ENCODE measurements at regions not wholly inside any gene's neighbourhood (a gene's known extent, or its start where the extent isn't known, plus 50 kb on each side); places are given as distances from the start of the nearest gene placed in this dataset.

DNA sequence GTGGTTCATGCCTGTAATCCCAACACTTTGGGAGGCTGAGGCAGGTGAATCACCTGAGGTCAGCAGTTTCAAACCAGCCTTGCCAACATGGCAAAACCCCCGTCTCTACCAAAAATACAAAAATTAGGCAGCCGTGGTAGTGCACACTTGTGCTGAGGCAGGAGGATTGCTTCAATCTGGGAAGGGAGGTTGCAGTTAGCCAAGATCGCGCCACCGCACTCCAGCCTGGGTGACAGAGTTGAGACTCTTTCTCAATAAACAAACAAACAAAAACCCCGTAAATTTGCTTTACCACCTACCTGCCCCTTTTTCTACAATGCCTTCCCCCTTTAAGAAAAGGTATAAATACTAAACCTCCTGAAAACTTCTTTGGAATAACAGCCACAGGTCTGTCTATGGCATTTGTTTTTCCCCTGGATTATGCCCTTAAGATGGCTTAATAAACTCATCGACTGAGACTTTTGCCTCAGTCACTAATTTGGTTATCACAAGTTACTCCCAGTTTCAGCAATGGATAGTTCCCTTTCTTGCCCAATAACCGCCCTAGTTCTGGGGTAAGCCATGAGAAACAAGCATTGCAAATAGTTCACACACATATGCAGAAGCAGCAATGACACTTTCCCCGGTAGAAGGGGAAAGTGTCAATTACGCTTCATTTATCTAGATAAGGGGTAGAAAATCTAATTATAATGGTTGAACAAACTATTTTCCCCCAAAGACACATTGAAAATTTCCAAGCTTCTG lies 52.8 kb upstream of the SVIL start:
- DNase-seq (ENCODE audit: low spot score) = no peak

GRCh38 chr10:29685506-29685905 lies 50.7 kb upstream of the SVIL start:
- DNase-seq (ENCODE audit: low spot score) = no peak
